ENCODE measurements at regions not wholly inside any gene's neighbourhood (a gene's known extent, or its start where the extent isn't known, plus 50 kb on each side); places are given as distances from the start of the nearest gene placed in this dataset.
"Not testable (repeated sequence)": the region's sequence is repeated elsewhere in the genome, so short reads cannot be mapped to it uniquely, and the experiment has no call there.

DNA sequence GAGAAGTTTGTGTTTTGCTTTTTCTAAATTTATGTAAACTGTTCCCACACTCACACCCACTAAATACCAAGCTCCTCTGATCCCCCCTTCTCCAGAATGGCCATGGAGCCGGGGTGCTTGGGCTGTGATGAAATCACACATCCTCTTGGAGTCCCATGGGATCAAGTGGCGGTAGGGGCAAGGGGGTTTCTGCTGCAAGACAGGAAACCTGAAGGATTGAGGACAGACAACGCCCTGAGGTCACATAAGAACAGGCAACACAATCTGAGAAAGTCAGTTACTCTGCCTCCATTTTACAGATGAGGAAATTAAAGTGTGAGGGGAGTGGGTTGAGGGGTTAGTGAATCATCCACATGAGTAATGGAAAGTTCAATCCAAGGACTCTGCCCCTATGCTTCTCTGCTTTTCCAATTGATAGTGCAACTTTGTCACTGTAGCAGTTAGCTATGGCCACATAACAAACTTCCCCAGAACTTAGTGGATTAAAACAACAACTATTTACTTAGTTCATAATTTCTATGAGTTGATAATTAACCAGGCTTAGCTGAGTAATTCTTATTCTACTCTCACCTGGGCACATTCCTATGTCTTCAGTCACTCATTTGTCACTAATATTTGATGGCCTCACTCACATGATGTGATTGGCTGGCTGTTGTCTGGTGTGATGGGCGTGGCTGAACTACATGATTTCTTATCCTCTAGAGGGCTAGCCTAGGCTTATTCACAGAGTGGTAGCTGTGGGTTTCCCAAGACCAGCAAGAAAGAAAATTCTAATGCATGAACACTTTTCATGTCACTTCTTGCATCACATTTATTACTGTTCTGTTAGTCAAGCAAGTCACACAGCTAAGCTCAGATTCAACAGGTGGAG is 77.3 kb upstream of the ADRA1D start:
- peak; percentile 59 for DNase-seq (ENCODE audit: low read depth, low spot score)
- peak overlapping the region; percentile 83 for H3K27ac ChIP-seq

DNA sequence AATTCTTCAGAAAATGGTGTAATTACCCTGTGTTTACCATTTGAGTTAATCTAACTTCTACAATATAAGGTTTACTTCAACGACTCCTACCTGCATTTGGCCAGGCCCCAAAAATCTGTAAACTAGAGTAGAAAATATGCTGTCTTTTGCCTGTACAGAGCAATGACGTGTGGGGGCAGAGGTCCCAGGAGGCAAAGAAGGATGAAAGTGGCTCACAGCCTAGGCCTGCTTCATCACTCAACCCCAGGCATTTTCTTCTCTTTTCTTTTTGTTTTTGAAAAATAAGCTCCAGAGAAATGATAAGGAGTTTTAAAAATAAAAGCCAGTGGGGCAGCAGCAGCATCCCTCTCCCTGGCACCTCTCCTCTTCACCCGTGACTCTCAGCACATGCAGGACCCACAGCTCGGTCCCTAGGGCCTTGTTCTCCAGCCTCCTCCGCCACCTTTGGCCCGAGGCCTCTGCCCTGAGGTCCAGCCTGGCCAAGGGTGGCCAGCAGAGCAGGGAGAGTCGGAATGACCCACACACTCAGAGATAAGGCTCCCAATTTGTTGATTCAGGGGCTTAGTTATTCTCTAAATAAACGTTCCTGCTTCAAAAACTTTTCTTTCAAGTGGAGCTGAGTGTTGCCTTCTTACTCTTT is 76.6 kb upstream of the ADRA1D start:
- peak overlapping the region; percentile 83 for H3K27ac ChIP-seq
- DNase-seq (ENCODE audit: low read depth, low spot score) = no peak

DNA sequence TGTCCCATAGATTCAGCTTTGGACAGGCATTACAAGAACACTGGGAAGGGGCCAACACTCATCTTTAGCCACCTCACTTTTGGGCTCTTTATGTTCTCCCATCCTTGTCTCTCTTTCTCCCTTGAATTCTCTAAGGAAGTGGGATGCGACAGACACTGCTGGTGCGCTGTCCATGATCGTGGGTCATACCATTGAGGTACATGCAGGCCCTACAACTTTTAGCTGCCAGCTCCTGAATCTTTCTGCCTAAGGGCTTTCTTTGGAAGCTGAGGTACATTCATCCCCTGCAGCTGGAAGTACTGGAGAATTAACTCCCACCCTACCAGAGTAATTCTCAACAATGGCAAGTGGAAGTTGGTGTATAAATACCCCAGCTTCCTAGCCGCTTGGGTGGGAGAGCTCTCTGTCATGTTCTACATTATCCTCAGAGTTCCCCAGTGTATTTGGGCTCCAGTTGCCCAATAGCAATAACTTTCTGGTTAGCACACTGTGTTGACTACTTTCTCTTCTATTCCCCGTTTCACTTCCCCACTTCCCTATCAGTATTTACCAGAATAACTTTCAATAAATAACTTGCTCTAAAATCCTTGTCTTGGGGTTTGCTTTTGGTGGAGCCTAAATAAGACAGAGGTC is 75.6 kb upstream of the ADRA1D start:
- DNase-seq (ENCODE audit: low read depth, low spot score) = no peak
- peak overlapping the region; percentile 1 for H3K27ac ChIP-seq

DNA sequence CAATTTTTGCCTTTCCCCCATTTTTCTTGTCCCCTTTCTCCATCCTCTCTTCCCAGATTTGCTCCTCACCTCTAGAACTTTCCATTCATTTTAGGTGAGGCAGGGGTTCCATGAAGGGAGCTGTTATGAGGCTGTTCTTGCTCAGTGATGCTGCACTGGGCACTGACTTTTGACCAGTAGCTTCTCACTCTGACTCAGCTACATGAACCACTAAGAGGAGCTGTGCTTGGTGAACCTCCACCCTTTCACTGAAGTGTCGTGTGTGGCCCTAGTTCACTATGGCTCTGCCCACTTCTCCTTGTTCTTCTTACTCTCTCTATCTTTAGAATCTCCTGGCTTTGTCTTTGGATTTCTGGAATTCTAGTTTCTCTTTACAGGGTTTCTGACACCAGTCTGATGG is 73.4 kb upstream of the ADRA1D start:
- no peak overlapping the region for H3K27ac ChIP-seq
- DNase-seq (ENCODE audit: low read depth, low spot score) = no peak

GRCh38 chr20:4320291-4320690 is 71.2 kb upstream of the ADRA1D start:
- no peak overlapping the region for H3K27ac ChIP-seq
- DNase-seq (ENCODE audit: low read depth, low spot score) = no peak

GRCh38 chr20:4318891-4319290 is 69.8 kb upstream of the ADRA1D start:
- no peak overlapping the region for H3K27ac ChIP-seq
- no peak for DNase-seq (ENCODE audit: low read depth, low spot score)

GRCh38 chr20:4310616-4311015 is 61.5 kb upstream of the ADRA1D start:
- not testable (repeated sequence) for H3K27ac ChIP-seq; DNase-seq (ENCODE audit: low read depth, low spot score)

- no peak for DNase-seq (ENCODE audit: low read depth, low spot score)
- H3K27ac ChIP-seq = no peak overlapping the region
Measured at GRCh38 chr20:4306206-4306605, 57.1 kb upstream of the ADRA1D start.

GRCh38 chr20:4305091-4305490 is 56.0 kb upstream of the ADRA1D start:
- DNase-seq (ENCODE audit: low read depth, low spot score) = no peak
- no peak overlapping the region for H3K27ac ChIP-seq

GRCh38 chr20:4304601-4305000 is 55.5 kb upstream of the ADRA1D start:
- no peak for DNase-seq (ENCODE audit: low read depth, low spot score)
- no peak overlapping the region for H3K27ac ChIP-seq

GRCh38 chr20:4303136-4303535 is 54.0 kb upstream of the ADRA1D start:
- no peak overlapping the region for H3K27ac ChIP-seq
- DNase-seq (ENCODE audit: low read depth, low spot score) = no peak

- DNase-seq (ENCODE audit: low read depth, low spot score) = no peak
- H3K27ac ChIP-seq = no peak overlapping the region
Measured at GRCh38 chr20:4300921-4301320, 51.8 kb upstream of the ADRA1D start.

- H3K27ac ChIP-seq = no peak overlapping the region
- no peak for DNase-seq (ENCODE audit: low read depth, low spot score)
Measured at GRCh38 chr20:4300401-4300800, 51.3 kb upstream of the ADRA1D start.

DNA sequence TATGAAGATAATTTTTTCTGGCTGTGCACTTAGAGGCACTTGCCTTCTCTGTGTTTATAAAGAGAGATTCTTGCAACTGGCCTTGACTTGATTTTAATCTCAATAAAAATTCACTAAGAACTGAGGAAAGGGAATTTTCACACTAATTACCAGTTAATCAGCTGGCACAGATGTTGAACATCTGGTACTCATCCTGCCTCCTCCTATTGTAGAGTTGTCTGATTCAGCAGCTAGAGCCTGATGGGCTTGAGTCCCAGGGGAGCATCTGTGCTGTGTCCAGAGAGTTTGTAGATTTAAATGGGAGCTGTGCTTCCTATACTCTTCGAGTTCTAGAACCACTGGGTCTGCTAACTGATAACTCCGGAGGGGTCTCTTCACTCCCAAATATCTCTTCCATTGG is 50.7 kb upstream of the ADRA1D start:
- no peak for DNase-seq (ENCODE audit: low read depth, low spot score)
- H3K27ac ChIP-seq = no peak overlapping the region

- H3K27ac ChIP-seq = no peak overlapping the region
- DNase-seq (ENCODE audit: low read depth, low spot score) = no peak
Measured at GRCh38 chr20:4299216-4299615, 50.1 kb upstream of the ADRA1D start.

All from epithelial cell of prostate (primary cell).